ENCODE measurements at regions not wholly inside any gene's neighbourhood (a gene's known extent, or its start where the extent isn't known, plus 50 kb on each side); places are given as distances from the start of the nearest gene placed in this dataset.

GRCh38 chr4:128384765-128385598 is 97.4 kb upstream of the PGRMC2 start:
- DNase-seq = no peak

- DNase-seq = no peak
Observed at GRCh38 chr4:128384091-128384520, 96.5 kb upstream of the PGRMC2 start.

- DNase-seq = no peak
Observed at GRCh38 chr4:128381748-128382559, 94.3 kb upstream of the PGRMC2 start.

- no peak for DNase-seq
Observed at GRCh38 chr4:128380306-128380705, 92.7 kb upstream of the PGRMC2 start.

- DNase-seq = no peak
Observed at GRCh38 chr4:128379860-128380259, 92.2 kb upstream of the PGRMC2 start.

- DNase-seq = no peak
Observed at GRCh38 chr4:128378668-128379067, 91.1 kb upstream of the PGRMC2 start.

GRCh38 chr4:128376958-128377357 is 89.3 kb upstream of the PGRMC2 start:
- no peak for DNase-seq

GRCh38 chr4:128376303-128376702 is 88.7 kb upstream of the PGRMC2 start:
- no peak for DNase-seq

- no peak for DNase-seq
Observed at GRCh38 chr4:128373628-128374027, 86.0 kb upstream of the PGRMC2 start.

- DNase-seq = no peak
Observed at GRCh38 chr4:128371876-128372275, 84.3 kb upstream of the PGRMC2 start.

GRCh38 chr4:128371001-128371777 is 83.6 kb upstream of the PGRMC2 start:
- no peak for DNase-seq

GRCh38 chr4:128366212-128366611 is 78.6 kb upstream of the PGRMC2 start:
- no peak for DNase-seq

- DNase-seq = no peak
Observed at GRCh38 chr4:128364565-128364964, 77.0 kb upstream of the PGRMC2 start.

- DNase-seq = no peak
Observed at GRCh38 chr4:128363966-128364365, 76.4 kb upstream of the PGRMC2 start.

GRCh38 chr4:128362760-128363159 is 75.1 kb upstream of the PGRMC2 start:
- DNase-seq = no peak

GRCh38 chr4:128359422-128359821 is 71.8 kb upstream of the PGRMC2 start:
- no peak for DNase-seq

GRCh38 chr4:128358913-128359279 is 71.3 kb upstream of the PGRMC2 start:
- no peak for DNase-seq

GRCh38 chr4:128358231-128358912 is 70.8 kb upstream of the PGRMC2 start:
- no peak for DNase-seq

- DNase-seq = no peak
Observed at GRCh38 chr4:128357286-128357685, 69.7 kb upstream of the PGRMC2 start.

GRCh38 chr4:128355305-128355704 is 67.7 kb upstream of the PGRMC2 start:
- no peak for DNase-seq

GRCh38 chr4:128354205-128354821 is 66.7 kb upstream of the PGRMC2 start:
- no peak for DNase-seq

GRCh38 chr4:128353791-128354190 is 66.2 kb upstream of the PGRMC2 start:
- DNase-seq = no peak
